Transverse colon (tissue), 4 donors: ENCODE measurements at regions not wholly inside any gene's neighbourhood (a gene's known extent, or its start where the extent isn't known, plus 50 kb on each side); places are given as distances from the start of the nearest gene placed in this dataset.

ENCODE experiments used
- DNase-seq: peaks from one replicate; pipeline ENCODE4 v3.0.0-alpha.2; 2019
- H3K27ac ChIP-seq, 4 donors: fragments of 200-600 bp; sonication (generic); 2 replicates each; pipeline ENCODE4 v1.5.1; 2016 to 2018; ENCODE audit warnings: inconsistent platforms in 4 of 4
- H3K27me3 ChIP-seq: fragments of 200-600 bp; sonication (generic); 2 replicates; pipeline ENCODE4 v1.5.1; 2017; ENCODE audit warnings: inconsistent platforms
- H3K36me3 ChIP-seq, 4 donors: fragments of 200-600 bp; sonication (generic); 2 replicates each; pipeline ENCODE4 v1.5.1; 2017 to 2019; ENCODE audit warnings: inconsistent platforms in 4 of 4
- H3K4me1 ChIP-seq, 4 donors: fragments of 200-600 bp; sonication (generic); 2 replicates each; pipeline ENCODE4 v1.5.1; 2017 to 2020; ENCODE audit warnings: inconsistent platforms in 4 of 4
- H3K4me3 ChIP-seq, 4 donors: fragments of 200-600 bp; sonication (generic); 1 replicate in 1 of 4; 2 replicates in 3 of 4; pipeline versions ENCODE4 v1.5.1 to v1.6.1; 2017 to 2019; ENCODE audit warnings: inconsistent platforms in 4 of 4
- H3K9me3 ChIP-seq, 2 donors: fragments of 200-600 bp; sonication (generic); 2 replicates each; pipeline ENCODE4 v1.5.1; 2017 to 2019; ENCODE audit warnings: inconsistent platforms in 2 of 2
- CTCF ChIP-seq, 5 experiments: fragments of 200-600 bp in 3 of 5; fragments of 450-650 bp in 2 of 5; sonication (generic) in 3 of 5; IDR thresholded peaks; 1 replicate in 2 of 5; 2 replicates in 3 of 5; pipeline ENCODE4 v1.5.1; 2016 to 2017; ENCODE audit warnings: antibody characterized with exemption in 5 of 5, inconsistent platforms in 3 of 5, mild to moderate bottlenecking in 2 of 5, moderate library complexity in 1 of 5
- EP300 ChIP-seq: sonication (generic); formaldehyde crosslinking; IDR thresholded peaks from one replicate; pipeline ENCODE4 v1.6.1; 2017; ENCODE audit warnings: antibody characterized with exemption, low read depth
- POLR2A ChIP-seq: fragments of 450-650 bp; IDR thresholded peaks from one replicate; pipeline ENCODE4 v1.6.1; 2016; ENCODE audit warnings: antibody characterized with exemption, mild to moderate bottlenecking, moderate library complexity
- POLR2AphosphoS5 ChIP-seq, 3 donors: sonication (generic); formaldehyde crosslinking; IDR thresholded peaks; one replicate each; pipeline ENCODE4 v1.6.1; 2016; ENCODE audit warnings: antibody characterized with exemption in 3 of 3
- WGBS, 2 donors: methylation state at CpG; one replicate each; pipeline ENCODE4 v1.1.5; 2018; ENCODE audit warnings: low coverage in 1 of 2; 5-methylcytosine and 5-hydroxymethylcytosine counted together
- in situ Hi-C, 4 donors: fragments of 200-750 bp; cut with MboI; loops; one replicate each; pipeline versions ENCODE4 v1.15.0 to v1.15.1; 2017; ENCODE audit warnings: low sequenced_read_pairs in 3 of 4, low pct_ligation_motif_present in 1 of 4, low pct_unique_long_range_greater_than_20kb in 1 of 4
- intact Hi-C: fragments of 100-400 bp; cut with DNase I; formaldehyde crosslinking; loops from one replicate; pipeline ENCODE4 v1.15.1; 2023; ENCODE audit warnings: low total_unique reads

GRCh38 chr22:46070803-46071450, 79.4 kb upstream of the PPARA start:
- no peaks in the 10 kb centered on the region for H3K9me3 ChIP-seq
- in situ Hi-C loops (no loop called here), intact Hi-C loops (loop anchor here (10.0 kb wide), 1 partner anchor 66 kb away; no protein-coding TSS in a partner anchor)
- no peaks in the 10 kb centered on the region for H3K36me3 ChIP-seq
- WGBS, 2 donors = 0% methylated on average over 25 of the region's 112 CpGs; no CpG with 5 or more reads in 1 of the 2 donors
- TF ChIP-seq CTCF (IDR thresholded peaks at IDR 0.05) (no peak), POLR2AphosphoS5 (IDR thresholded peaks at IDR 0.05) (peak in 1 of 3 donors; percentile 37)
- H3K4me1 ChIP-seq = peaks cover 32 to 55% (median 50%) of the 10 kb centered on the region in 4 donors
- peak overlapping the region; percentile 67 to 93 (median 85) for H3K4me3 ChIP-seq
- no peaks in the 10 kb centered on the region for H3K27me3 ChIP-seq
- H3K27ac ChIP-seq = peak overlapping the region; percentile 99 to 100 (median 100)
- peak; percentile 68 for DNase-seq

- 1% methylated on average over 47 of the region's 109 CpGs; no CpG with 5 or more reads in 1 of the 2 donors for WGBS, 2 donors
- TF ChIP-seq POLR2A = no peak
- peak; percentile 39 for TF ChIP-seq EP300
- no peak for TF ChIP-seq CTCF (IDR thresholded peaks at IDR 0.05)
- peak; percentile 74 to 89 (median 81) for TF ChIP-seq POLR2AphosphoS5 (IDR thresholded peaks at IDR 0.05)
- H3K4me3 ChIP-seq = peak overlapping the region; percentile 73 to 90 (median 80)
- peaks cover 32 to 55% (median 51%) of the 10 kb centered on the region in 4 donors for H3K4me1 ChIP-seq
- intact Hi-C loops (loop anchor here (10.0 kb wide), 1 partner anchor 67 kb away; no protein-coding TSS in a partner anchor), in situ Hi-C loops (no loop called here)
- no peaks in the 10 kb centered on the region for H3K9me3 ChIP-seq
- peak; percentile 89 for DNase-seq
- H3K36me3 ChIP-seq = no peaks in the 10 kb centered on the region
- no peaks in the 10 kb centered on the region for H3K27me3 ChIP-seq
- peak overlapping the region; percentile 98 to 99 (median 98) for H3K27ac ChIP-seq
Observed at GRCh38 chr22:46071451-46072109, 78.7 kb upstream of the PPARA start.

GRCh38 chr22:46072110-46072881, 78.0 kb upstream of the PPARA start:
- Histone ChIP-seq H3K27me3 (no peaks in the 10 kb centered on the region), H3K27ac (peak overlapping the region; percentile 98 to 99 (median 98)), H3K4me1 (peaks cover 35 to 57% (median 49%) of the 10 kb centered on the region in 4 donors), H3K36me3 (no peaks in the 10 kb centered on the region), H3K4me3 (peak overlapping the region; percentile 73 to 90 (median 80)), H3K9me3 (no peaks in the 10 kb centered on the region)
- intact Hi-C loops = loop anchor here (10.0 kb wide), 1 partner anchor 67 kb away; no protein-coding TSS in a partner anchor
- 1 to 33% methylated on average over 1 to 53 of the region's 81 CpGs for WGBS, 2 donors
- peak; percentile 85 for TF ChIP-seq POLR2A
- no peak for TF ChIP-seq EP300
- TF ChIP-seq CTCF (IDR thresholded peaks at IDR 0.05) = peak in 1 of 5 experiments; percentile 11
- peak; percentile 23 to 84 (median 79) for TF ChIP-seq POLR2AphosphoS5 (IDR thresholded peaks at IDR 0.05)
- in situ Hi-C loops = no loop called here
- peak; percentile 84 for DNase-seq
